Stimulated activated naive CD8-positive, alpha-beta T cell treated with anti-CD3 and anti-CD28 coated beads, Interleukin-15, Interleukin-2, amounts not matched to agents 100 ng/mL and 50 ng/mL, for 24 hours (primary cell): ENCODE measurements at regions not wholly inside any gene's neighbourhood (a gene's known extent, or its start where the extent isn't known, plus 50 kb on each side); places are given as distances from the start of the nearest gene placed in this dataset.

Source experiments
- H3K27ac Mint-ChIP-seq: one replicate; pipeline ENCODE4 v1.8.0; 2021; ENCODE audit warnings: mild to moderate bottlenecking, mixed read lengths
- H3K27me3 Mint-ChIP-seq: one replicate; pipeline ENCODE4 v1.8.0; 2021; ENCODE audit warnings: mixed read lengths
- H3K36me3 Mint-ChIP-seq: one replicate; pipeline ENCODE4 v1.8.0; 2021; ENCODE audit warnings: low read depth, mixed read lengths
- H3K4me1 Mint-ChIP-seq: one replicate; pipeline ENCODE4 v1.8.0; 2021; ENCODE audit warnings: low read depth, mixed read lengths
- H3K4me3 Mint-ChIP-seq: one replicate; pipeline ENCODE4 v1.8.0; 2021; ENCODE audit warnings: mild to moderate bottlenecking, mixed read lengths
- H3K9me3 Mint-ChIP-seq: one replicate; pipeline ENCODE4 v1.8.0; 2021; ENCODE audit warnings: mixed read lengths

GRCh38 chr18:64850791-64851190 lies 701.9 kb upstream of the LINC00305 start:
- peaks cover 16% of the 10 kb centered on the region for H3K9me3 Mint-ChIP-seq

GRCh38 chr18:64840911-64841701 lies 692.2 kb upstream of the LINC00305 start:
- Mint-ChIP-seq H3K36me3 (no peaks in the 10 kb centered on the region), H3K27ac (no peak overlapping the region), H3K27me3 (no peaks in the 10 kb centered on the region), H3K9me3 (peaks cover 3% of the 10 kb centered on the region), H3K4me3 (no peak overlapping the region), H3K4me1 (no peaks in the 10 kb centered on the region)

More at GRCh38 chr18:64850791-64851190, 701.9 kb upstream of the LINC00305 start:
- Mint-ChIP-seq H3K27ac (no peak overlapping the region), H3K4me1 (no peaks in the 10 kb centered on the region), H3K27me3 (no peaks in the 10 kb centered on the region), H3K4me3 (no peak overlapping the region), H3K36me3 (no peaks in the 10 kb centered on the region)

- Mint-ChIP-seq H3K9me3 (peaks cover 11% of the 10 kb centered on the region), H3K36me3 (no peaks in the 10 kb centered on the region), H3K4me1 (no peaks in the 10 kb centered on the region), H3K4me3 (no peak overlapping the region), H3K27me3 (no peaks in the 10 kb centered on the region), H3K27ac (no peak overlapping the region)
Observed at GRCh38 chr18:64810354-64810753, 661.5 kb upstream of the LINC00305 start.

GRCh38 chr18:64809801-64810200 lies 660.9 kb upstream of the LINC00305 start:
- Mint-ChIP-seq H3K4me3 (no peak overlapping the region), H3K4me1 (no peaks in the 10 kb centered on the region), H3K9me3 (peaks cover 11% of the 10 kb centered on the region), H3K27ac (no peak overlapping the region), H3K27me3 (no peaks in the 10 kb centered on the region), H3K36me3 (no peaks in the 10 kb centered on the region)

DNA sequence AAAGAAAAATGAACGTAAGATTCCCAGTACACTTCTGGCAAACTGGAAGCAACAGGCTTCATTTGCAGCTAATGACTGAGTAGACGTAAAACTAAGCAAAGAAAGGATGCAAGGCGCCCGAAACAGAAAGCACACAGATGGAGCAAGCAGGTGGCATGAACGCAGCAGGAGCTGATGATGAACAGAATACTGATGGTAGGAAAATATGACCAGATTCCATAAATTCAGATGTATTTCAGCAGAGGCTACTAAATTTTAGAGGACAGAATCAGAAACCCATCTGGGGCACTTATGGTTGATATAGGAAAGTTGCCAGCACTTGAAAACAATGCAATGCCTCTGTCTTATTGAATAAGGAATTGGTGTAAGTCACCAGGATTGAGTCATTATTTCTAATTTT lies 658.7 kb upstream of the LINC00305 start:
- Mint-ChIP-seq H3K4me1 (no peaks in the 10 kb centered on the region), H3K9me3 (peaks cover 7% of the 10 kb centered on the region), H3K4me3 (no peak overlapping the region), H3K36me3 (no peaks in the 10 kb centered on the region), H3K27me3 (no peaks in the 10 kb centered on the region), H3K27ac (no peak overlapping the region)

GRCh38 chr18:64806691-64807090 lies 657.8 kb upstream of the LINC00305 start:
- H3K36me3 Mint-ChIP-seq, result no peaks in the 10 kb centered on the region
- no peak overlapping the region for H3K27ac Mint-ChIP-seq
- no peak overlapping the region for H3K4me3 Mint-ChIP-seq
- no peaks in the 10 kb centered on the region for H3K4me1 Mint-ChIP-seq
- peaks cover 7% of the 10 kb centered on the region for H3K9me3 Mint-ChIP-seq
- no peaks in the 10 kb centered on the region for H3K27me3 Mint-ChIP-seq

GRCh38 chr18:64806232-64806631 lies 657.3 kb upstream of the LINC00305 start:
- H3K27me3 Mint-ChIP-seq, result no peaks in the 10 kb centered on the region
- H3K4me3 Mint-ChIP-seq, result no peak overlapping the region
- H3K4me1 Mint-ChIP-seq, result no peaks in the 10 kb centered on the region
- peaks cover 4% of the 10 kb centered on the region for H3K9me3 Mint-ChIP-seq
- no peak overlapping the region for H3K27ac Mint-ChIP-seq
- no peaks in the 10 kb centered on the region for H3K36me3 Mint-ChIP-seq

DNA sequence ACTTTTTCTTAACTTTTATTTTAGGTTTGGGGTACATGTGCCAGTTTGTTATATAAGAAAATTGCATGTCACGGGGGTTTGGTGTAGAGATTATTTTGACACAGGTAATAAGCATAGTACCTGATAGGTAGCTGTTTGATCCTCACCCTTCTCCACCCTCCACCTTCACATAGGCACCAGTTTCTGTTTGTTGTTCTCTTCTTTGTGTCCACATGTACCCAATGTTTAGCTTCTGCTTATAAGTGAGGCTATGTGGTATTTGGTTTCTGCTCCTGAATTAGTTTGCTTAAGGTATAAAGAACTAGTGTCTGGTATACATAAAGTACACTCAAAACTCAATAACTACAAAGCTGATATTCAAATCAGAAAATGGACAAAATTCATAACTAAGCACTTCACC lies 654.6 kb upstream of the LINC00305 start:
- no peak overlapping the region for H3K4me3 Mint-ChIP-seq
- no peaks in the 10 kb centered on the region for H3K36me3 Mint-ChIP-seq
- no peaks in the 10 kb centered on the region for H3K9me3 Mint-ChIP-seq
- no peak overlapping the region for H3K27ac Mint-ChIP-seq
- no peaks in the 10 kb centered on the region for H3K27me3 Mint-ChIP-seq
- no peaks in the 10 kb centered on the region for H3K4me1 Mint-ChIP-seq

DNA sequence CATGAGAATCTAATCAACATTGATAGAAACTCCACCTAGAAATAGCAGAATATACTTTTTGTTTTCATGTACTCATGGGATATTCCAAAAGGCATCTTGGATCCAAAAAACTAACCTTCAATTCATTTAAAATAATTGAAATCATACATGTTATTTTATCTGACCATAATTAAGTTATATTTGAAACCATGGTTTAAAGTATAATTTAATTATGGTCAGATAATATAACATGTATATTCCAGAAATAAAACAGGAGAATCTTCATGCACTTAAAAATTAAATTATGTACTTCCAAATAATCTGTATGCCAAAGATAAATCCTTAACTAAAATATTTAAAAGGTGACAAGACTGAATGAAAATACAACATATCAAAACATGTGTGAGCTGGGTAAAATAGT lies 651.3 kb upstream of the LINC00305 start:
- no peak overlapping the region for H3K27ac Mint-ChIP-seq
- H3K27me3 Mint-ChIP-seq, result no peaks in the 10 kb centered on the region
- no peak overlapping the region for H3K4me3 Mint-ChIP-seq
- no peaks in the 10 kb centered on the region for H3K36me3 Mint-ChIP-seq
- H3K9me3 Mint-ChIP-seq, result no peaks in the 10 kb centered on the region
- no peaks in the 10 kb centered on the region for H3K4me1 Mint-ChIP-seq

- no peaks in the 10 kb centered on the region for H3K36me3 Mint-ChIP-seq
- H3K9me3 Mint-ChIP-seq, result no peaks in the 10 kb centered on the region
Observed at GRCh38 chr18:64799376-64799775, 650.5 kb upstream of the LINC00305 start.

DNA sequence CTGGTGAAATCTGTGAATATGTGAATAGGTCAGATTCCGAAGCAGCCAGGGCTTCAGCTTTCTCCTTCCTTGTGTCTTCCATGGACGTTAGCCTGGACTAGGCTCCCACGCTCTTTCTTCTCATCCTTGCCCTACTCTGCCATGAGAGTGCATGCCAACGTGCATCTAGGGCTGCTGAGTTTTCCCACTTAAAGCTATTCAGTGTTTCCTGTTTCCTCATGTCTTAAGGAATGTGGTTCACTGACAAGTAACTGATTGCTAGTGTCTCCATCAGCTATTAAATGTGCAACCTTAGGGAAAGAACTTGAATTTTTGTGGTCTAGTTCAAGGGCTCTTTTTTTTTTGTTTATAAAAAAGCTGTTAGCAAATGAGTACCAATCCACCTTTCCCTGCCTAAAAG lies 642.3 kb upstream of the LINC00305 start:
- no peaks in the 10 kb centered on the region for H3K27me3 Mint-ChIP-seq
- H3K4me1 Mint-ChIP-seq, result no peaks in the 10 kb centered on the region
- H3K36me3 Mint-ChIP-seq, result no peaks in the 10 kb centered on the region
- H3K4me3 Mint-ChIP-seq, result no peak overlapping the region
- no peaks in the 10 kb centered on the region for H3K9me3 Mint-ChIP-seq
- H3K27ac Mint-ChIP-seq, result no peak overlapping the region

More at GRCh38 chr18:64799376-64799775, 650.5 kb upstream of the LINC00305 start:
- no peak overlapping the region for H3K27ac Mint-ChIP-seq
- H3K4me3 Mint-ChIP-seq, result no peak overlapping the region
- H3K27me3 Mint-ChIP-seq, result no peaks in the 10 kb centered on the region
- H3K4me1 Mint-ChIP-seq, result no peaks in the 10 kb centered on the region

DNA sequence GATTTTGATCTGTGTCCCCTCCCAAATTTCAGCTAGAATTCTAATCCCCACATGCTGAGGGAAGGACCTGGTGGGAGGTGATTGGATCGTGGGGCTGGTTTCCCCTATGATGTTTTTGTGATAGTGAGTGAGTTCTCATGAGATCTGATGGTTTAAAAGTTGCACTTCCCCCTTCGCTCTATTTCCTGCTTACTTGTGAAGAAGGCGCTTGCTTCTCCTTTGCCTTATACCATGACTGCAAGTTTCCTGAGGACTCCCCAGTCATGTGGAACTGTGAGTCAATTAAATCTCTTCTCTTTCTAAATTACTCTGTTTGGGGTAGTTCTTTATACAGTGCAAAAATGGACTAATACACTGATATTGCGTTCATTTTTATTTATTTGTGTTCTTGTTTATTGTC lies 636.8 kb upstream of the LINC00305 start:
- no peaks in the 10 kb centered on the region for H3K4me1 Mint-ChIP-seq
- H3K27ac Mint-ChIP-seq, result no peak overlapping the region
- H3K4me3 Mint-ChIP-seq, result no peak overlapping the region
- no peaks in the 10 kb centered on the region for H3K27me3 Mint-ChIP-seq
- H3K9me3 Mint-ChIP-seq, result peaks cover 11% of the 10 kb centered on the region
- no peaks in the 10 kb centered on the region for H3K36me3 Mint-ChIP-seq

GRCh38 chr18:64777556-64777955 lies 628.7 kb upstream of the LINC00305 start:
- H3K36me3 Mint-ChIP-seq, result no peaks in the 10 kb centered on the region
- no peaks in the 10 kb centered on the region for H3K27me3 Mint-ChIP-seq
- H3K4me3 Mint-ChIP-seq, result no peak overlapping the region
- no peaks in the 10 kb centered on the region for H3K4me1 Mint-ChIP-seq
- H3K9me3 Mint-ChIP-seq, result peaks cover 2% of the 10 kb centered on the region
- H3K27ac Mint-ChIP-seq, result no peak overlapping the region

DNA sequence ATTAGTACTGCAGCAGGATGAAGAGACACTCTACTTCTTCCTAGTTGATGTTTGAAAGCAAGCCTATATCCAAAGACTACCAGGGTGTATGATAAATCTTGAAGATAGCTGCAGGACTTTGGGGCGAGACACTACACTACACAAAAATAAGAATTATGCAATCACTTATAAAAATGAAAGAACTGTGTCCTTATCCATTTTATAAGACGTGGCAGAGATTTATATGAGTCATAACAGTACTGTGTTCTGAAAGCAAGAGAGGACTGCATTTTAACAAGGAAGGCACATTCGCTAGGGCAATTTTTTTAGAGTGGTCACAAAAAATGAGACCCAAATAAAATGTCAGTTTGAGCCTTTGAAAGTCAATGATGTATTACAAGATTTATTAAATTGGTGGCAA lies 617.0 kb upstream of the LINC00305 start:
- H3K36me3 Mint-ChIP-seq, result no peaks in the 10 kb centered on the region
- H3K27ac Mint-ChIP-seq, result no peak overlapping the region
- H3K4me1 Mint-ChIP-seq, result no peaks in the 10 kb centered on the region
- peaks cover 7% of the 10 kb centered on the region for H3K9me3 Mint-ChIP-seq
- H3K4me3 Mint-ChIP-seq, result no peak overlapping the region
- H3K27me3 Mint-ChIP-seq, result no peaks in the 10 kb centered on the region

DNA sequence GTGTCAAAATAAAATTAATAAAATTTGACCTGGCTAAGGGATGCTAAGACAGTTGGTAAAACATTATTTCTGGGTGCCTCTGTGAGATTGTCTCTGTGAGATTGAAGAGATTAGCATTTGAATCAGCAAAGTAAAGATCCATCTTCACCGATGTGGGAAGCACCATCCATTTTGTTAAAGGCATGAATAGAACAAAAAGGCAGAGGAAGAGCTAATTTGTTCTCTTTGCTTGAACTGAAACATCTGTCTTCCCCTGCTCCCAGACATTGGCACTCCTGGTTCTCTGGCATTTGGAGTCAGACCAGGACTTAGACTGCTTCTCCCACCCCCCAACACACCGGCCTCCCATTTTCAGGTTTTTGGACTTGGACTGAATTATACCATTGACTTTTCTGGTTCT lies 603.8 kb upstream of the LINC00305 start:
- H3K4me3 Mint-ChIP-seq, result no peak overlapping the region
- no peak overlapping the region for H3K27ac Mint-ChIP-seq
- peaks cover 14% of the 10 kb centered on the region for H3K9me3 Mint-ChIP-seq
- H3K36me3 Mint-ChIP-seq, result no peaks in the 10 kb centered on the region
- no peaks in the 10 kb centered on the region for H3K4me1 Mint-ChIP-seq
- H3K27me3 Mint-ChIP-seq, result no peaks in the 10 kb centered on the region

DNA sequence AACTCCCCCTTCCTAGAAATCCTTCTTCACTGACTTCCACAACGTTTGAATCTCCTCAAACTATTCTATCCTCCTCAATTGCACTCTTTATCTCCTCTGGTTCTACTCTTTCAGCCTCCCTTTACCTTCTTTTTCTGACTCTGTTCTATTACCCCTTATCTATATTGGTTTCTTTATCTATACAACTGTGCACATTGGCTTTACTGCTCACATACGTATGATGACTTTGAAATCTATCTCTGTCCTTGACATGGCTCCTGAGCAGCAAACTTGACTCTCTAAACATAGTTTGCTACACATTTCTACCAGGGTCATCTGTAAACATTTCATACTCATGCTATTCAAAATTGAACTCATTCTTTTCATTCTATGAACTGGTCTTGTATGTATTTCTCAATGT lies 601.0 kb upstream of the LINC00305 start:
- H3K27me3 Mint-ChIP-seq, result no peaks in the 10 kb centered on the region

More for the DNA sequence above, 601.0 kb upstream of the LINC00305 start:
- H3K4me1 Mint-ChIP-seq, result no peaks in the 10 kb centered on the region
- no peak overlapping the region for H3K4me3 Mint-ChIP-seq
- peaks cover 15% of the 10 kb centered on the region for H3K9me3 Mint-ChIP-seq
- H3K27ac Mint-ChIP-seq, result no peak overlapping the region
- no peaks in the 10 kb centered on the region for H3K36me3 Mint-ChIP-seq
